ENCODE measurements at regions not wholly inside any gene's neighbourhood (a gene's known extent, or its start where the extent isn't known, plus 50 kb on each side); places are given as distances from the start of the nearest gene placed in this dataset.

DNA sequence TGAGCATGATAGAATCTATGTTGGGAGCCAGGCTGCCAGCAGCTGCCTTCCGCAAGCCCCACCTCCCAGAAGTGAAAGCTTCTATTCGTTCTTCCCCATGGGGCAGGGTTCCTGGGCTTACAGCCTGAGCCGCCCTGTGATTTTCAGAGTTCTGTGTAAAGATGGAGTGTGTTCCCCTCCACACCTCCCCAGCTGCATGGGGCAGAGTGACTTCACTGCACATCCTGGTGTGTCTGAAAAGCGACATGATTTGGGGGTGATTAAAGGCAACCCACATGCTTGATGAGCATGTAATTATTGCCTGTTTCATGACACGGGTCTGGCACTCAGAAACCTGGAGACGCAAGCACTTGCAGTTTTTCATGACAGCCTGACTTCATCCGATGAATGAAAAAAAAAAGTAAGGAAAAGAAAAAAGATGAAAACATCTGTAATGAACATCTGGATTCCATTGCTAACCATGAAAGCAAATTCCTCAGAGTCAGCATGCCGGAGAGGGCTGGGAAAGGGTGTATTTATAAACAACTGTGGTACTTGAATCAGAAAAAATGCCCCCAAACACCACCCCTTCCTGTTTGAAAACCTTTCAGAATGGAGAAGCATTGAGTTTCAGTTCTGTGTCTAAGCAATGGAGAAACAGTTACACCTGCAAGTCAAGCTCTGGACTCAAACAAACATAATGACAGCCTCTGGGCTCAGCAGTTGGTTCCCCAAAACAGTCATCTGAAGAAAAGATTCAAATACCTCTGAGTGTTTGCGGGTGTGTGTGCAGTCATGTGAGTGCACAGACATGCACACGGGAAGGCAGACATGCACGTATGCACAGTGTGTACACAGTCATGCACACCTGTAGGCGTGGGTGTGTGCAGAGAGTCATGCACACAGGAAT is 266.0 kb downstream of the ENGASE start:
- DNase-seq, result no peak

DNA sequence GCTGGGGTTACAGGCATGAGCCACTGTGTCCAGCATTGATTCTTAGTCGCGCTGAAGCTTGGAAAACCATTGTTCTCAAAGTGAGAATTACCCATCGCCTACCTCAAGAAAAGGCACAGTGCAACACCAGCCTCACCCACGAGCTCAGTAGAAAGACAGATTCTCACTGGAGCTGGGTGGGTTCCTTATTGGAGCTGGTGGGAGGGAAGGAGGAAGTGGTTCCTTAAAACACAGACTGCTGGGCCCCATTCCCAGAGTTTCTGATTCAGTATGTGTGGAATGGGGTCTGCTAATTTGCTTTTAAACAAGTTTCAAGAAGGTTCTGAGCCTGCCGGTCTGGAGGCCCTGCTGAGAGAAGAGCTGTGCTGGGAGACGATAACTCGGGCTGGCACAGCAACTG is 264.7 kb downstream of the ENGASE start:
- DNase-seq, result no peak

DNA sequence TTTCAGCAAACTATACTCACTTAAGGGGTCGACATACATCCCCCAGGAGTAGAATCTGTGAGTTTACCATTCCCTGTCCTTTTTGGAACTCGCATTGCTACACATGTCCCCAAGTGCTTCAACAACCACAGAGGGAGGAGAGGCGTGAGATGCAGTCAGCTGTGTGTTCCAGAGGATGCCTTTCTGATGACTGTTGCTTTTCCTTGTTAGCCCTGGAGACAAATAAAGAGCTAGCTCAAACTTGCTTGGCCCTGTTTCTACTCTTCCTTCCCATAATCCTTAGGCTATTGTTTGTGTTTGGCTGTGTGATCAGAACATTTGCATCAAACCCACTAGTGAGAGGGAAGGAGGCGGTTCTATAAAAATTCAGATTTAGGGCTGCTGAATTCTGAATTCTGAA is 264.0 kb downstream of the ENGASE start:
- no peak for DNase-seq

DNA sequence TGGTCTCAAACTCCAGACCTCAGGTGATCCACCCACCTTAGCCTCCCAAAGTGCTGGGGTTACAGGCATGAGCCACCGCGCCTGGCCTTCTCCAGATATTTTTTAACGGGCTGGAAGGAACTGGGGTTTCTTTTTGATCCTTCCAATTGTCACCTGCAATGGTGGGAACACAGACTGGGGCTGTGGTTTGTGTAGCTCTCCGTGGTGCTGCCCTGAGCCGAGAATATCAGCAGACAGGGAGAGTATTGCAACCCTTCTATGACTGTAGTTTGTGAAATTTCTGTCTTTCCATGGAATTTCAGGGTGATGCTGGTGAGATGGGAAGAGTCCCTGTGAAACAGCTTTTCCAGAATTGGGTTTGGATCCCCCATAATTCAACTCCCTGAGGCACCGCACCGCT is 263.5 kb downstream of the ENGASE start:
- DNase-seq, result no peak

DNA sequence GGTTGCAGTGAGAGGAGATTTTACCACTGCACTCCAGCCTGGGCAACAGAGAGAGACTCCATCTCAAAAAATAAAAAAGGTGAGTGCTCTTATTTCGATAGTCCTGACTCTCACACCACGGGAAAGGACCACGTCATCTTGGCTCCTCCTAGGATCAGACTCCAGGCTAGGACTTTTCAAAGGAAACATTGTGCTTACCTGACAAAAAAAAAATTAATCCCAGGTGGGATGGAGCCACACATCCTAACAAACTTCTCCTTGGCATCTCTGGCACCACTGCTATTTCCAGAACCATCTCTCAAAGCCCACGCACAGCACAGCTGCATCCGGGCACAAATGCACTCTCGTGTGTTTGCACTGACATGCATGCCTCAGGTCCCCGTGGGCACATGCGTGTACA is 262.4 kb downstream of the ENGASE start:
- DNase-seq, result no peak

DNA sequence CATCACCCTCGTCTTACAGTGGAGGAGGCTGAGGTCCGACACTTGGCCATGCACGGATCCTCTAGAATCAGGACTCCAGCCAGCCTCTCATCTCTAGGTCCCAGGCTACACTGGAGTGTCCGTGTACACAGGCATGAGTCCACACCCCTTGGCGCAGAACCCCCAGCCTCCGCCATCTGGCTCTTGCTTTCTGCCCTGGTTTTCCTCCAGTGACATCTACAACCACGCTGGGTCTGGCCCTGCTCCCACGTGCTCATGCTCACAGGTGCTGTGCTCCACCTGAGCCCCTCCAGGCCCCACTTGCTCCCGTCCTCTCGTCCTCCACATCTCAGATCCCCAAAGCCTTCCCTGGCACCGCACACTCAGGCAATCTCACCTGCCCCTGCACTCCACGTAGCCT is 260.8 kb downstream of the ENGASE start:
- DNase-seq, result no peak

DNA sequence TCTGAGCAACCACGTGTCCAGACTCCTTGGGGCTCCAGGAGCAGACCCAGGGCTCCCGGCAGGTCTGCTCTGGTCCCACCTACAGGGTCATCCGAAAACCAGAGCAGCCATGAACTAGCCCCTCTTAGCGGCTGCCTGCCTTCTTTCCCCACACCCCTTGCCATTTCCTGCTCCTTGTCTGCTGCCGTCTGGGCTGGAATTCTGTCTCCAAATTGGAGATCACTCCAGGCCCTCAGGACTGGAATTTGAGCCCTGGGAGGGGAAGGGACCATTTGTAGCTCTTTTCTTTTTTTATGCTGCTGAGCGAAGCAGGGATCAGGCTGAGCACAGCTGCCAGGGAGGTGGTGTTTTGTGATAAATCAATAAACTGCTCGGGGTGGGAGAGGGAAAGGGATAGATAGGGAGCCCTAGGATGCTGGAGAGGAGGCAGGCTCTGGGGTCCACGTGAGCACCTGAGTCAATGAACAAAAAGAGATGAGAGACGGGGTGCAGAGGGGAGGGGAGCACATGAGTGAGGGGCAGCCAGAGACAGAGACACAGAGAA is 257.5 kb downstream of the ENGASE start:
- DNase-seq, result no peak

DNA sequence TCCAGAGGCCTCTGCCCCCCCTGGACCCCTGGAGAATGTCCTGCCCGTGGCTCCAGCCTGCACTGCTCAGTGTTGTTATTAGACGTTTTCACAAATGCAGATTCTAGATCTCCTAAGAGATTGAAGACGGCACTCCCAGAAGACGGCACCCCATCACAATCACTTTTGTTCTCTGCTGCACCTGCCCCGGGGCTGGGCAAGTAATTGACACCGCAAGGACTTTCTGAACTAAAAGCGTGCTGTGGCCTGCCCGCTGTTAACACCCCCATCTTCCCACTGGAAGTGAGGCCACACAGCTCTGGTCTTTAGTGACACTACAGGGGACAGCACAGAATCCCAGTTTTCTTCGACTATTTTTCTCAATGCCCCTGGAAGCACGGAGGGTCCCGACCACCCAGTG is 256.9 kb downstream of the ENGASE start:
- no peak for DNase-seq

DNA sequence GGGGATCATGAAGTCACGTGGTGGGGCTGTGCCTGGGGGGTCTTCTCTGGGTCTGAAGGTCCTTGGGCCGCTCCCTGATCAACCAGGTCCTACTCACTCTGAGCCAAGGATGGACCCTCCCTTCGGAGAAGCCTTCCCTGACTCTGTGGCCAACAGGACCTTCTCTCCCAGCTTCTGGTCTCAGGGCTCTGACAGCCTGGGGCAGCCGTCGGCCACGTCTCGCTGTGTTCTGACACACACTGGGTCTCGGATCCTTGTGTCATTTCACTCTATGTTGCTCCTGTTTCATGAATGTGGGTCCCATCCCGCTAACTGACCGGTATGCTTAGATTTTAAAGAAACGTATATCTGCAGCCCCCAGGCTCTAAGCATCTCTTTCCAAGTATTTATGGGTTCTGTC is 256.1 kb downstream of the ENGASE start:
- DNase-seq, result no peak

DNA sequence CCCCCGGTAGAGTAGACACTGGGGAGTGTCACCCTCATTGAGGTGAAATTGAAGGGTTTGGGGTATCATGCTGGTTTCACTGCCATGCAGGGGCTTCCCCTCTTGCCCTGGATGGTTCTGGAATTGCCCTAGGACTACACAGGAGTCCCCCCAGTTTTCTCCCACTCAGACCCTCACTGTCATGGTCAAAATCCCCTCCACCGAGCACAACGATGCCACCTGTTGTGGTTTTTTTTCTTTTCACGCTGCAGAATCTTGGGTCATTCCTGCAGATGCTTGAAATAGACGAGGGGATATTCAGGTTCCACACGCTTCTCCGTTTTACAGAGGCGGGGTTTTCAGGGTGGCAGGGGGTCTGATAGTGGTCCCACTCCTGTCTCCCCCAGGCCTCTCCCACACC is 255.6 kb downstream of the ENGASE start:
- DNase-seq, result no peak

DNA sequence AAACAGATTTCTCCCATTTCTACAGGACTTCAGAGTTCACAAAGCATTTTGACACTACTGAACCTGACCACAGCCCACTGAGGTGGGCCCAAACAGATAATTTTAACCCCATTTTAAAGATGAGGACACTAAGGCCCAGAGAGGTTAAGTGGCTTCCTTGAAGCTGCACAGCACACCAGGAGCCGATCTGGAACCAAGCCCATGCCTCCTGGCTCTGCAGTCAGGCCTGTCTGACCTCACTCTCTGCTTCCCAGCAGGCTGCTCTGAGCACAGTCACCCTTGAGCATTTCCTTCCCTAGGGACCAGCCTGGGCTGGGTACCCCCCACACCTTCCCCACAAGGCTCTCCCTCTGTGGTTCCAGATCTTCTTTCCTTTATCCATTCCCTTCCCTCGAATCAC is 252.2 kb downstream of the ENGASE start:
- DNase-seq, result no peak

DNA sequence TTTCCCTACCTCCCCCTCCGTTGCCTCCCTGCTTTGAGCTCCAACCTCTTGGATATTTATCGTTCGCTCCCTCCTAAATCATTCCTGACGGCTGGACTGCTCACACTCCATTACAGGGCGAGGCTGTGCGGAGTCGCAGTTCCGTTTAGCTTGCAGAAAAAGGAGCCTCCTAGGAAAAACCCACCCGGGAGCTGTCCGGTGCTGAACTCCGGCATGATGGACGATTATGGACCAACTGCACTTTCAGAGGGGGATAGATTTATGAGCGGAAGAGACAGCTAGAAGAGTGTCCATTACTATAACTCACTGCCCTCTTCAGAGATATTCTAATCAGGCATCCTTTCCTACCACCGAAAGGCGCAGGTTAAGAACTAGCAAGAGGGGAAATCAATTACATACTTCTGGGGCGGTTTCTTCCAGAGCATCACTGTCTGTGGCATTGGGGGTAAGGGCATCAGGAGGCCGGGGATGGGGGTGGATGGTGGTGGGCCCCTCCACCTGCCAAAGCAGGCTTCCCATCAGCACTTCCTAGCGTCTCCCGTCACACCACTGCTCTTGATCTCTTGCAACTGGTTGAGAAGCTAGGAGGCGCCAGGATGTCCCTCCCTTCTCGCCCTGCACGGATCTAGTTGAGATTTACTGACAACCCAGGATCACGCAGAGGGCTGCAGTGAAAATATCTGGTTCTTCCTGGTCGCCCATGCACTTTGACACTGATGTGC is 251.2 kb downstream of the ENGASE start:
- DNase-seq, result no peak

DNA sequence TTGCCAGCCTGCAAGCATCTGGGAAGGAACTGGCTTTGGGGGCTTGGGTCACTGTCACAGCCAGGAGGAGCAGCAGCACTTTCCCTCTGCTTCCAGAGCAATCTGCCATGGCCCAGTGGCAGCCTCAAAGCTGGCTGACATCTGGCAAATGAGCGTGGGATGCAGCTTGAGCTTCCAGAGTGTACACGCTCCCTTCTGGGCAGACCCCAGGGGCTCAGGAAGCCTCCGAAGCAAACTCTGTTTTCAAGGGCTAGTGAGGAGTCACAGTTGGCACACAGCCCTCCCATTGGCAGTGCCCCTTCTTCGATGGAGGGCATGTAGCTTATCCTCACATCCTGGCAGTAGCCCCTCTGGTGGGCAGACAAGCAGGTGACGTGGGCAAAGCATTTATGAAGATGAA is 249.6 kb downstream of the ENGASE start:
- DNase-seq, result no peak

DNA sequence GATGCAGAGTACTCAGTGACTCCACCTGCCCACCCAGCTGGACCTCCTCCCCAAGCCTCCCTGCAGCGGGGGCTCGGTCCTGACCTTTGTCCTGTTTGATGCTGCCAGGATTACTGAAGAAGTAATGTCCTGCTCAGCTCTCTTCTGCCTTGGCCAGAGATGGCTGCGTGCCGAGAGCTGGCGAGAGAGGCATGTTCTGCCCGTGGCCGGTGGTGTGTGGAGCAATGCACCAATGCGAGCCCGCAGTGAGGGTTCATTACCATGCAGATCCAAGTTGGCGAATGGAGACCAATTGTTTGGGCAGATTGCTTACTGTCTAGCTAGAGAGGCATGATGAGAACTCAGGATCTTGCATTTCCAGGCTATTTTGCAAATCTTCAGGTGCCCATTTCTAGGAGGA is 248.9 kb downstream of the ENGASE start:
- no peak for DNase-seq

DNA sequence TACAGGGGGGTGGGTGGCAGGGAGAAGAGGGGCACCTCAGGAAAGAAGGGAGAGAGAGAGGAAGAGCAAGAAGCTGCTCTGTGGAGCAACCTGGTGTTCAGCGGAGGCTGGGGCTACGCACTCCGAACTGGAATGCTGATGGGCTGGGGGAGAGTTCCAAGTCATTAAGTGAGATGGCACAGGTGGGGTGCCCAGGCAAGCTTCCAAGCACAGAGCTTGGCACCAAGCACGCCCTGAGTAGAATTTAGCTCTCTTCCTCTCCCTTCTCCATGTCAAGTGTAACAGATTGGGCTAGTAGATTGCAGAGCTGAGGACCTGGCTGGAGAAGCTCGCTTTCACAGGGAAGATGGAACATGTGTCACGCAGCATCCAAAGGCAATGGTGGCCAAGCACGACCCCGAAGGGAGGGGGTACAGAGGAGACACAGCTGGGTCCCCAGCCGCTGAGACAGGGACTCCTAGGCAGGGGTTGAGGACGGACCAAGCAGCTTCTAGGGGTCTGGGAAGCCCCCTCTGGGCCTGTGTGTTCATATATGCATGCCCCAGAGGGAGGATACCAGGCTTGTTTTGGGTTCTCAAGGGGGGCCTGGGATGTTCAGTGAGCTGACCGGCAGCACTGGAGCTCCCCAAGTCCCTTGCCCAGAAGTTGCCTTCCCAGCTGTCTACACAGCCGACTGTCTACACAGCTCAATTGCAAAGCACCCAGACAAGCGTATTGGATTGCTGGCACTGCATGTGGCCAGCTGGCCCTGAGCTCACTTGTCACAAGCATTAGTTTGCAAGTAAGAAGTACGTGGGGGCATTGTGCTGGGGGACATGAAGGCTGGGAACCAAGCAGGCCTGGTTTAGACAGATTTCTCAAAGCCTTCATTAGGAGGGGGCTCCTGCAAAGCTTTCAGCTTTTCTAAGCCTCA is 247.8 kb downstream of the ENGASE start:
- DNase-seq, result no peak

DNA sequence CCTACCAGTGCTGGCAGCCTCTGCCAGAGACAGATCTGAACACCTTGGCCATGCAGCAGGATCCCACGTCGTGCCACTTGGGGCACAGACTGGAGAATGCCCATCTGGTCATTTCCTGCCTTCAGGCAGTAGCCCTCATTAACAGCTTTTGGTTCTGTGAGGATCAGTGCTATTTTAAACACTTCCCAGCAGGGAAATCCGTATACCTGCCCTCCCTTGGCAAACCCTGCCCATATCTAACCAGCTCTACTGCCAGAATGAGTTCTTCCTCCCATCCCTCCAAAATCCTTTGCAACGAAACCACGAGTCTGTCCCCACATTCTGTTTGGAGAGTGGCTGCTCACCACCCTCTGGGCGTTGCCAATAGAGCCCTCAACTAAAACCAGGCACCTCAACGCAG is 245.7 kb downstream of the ENGASE start:
- no peak for DNase-seq

DNA sequence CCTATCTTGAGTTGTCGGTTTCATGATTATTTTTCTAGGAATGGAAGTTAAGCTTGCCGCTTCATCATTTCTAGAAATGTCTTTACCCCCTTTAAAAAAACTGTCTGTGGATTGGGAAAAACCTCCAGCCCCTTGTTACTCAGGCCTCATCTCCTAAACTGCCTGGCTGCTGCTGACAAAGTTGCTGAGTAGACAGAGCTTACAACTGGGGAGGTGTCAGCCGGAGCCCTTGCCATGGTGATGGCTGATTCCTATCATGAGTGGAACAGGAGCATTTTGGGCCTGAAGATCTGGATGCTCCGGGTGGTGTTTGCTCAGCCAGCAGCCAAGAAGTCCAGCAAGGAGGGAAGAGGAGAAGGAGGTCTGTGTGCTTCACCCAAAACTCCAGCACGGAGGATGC is 243.3 kb downstream of the ENGASE start:
- DNase-seq, result no peak

DNA sequence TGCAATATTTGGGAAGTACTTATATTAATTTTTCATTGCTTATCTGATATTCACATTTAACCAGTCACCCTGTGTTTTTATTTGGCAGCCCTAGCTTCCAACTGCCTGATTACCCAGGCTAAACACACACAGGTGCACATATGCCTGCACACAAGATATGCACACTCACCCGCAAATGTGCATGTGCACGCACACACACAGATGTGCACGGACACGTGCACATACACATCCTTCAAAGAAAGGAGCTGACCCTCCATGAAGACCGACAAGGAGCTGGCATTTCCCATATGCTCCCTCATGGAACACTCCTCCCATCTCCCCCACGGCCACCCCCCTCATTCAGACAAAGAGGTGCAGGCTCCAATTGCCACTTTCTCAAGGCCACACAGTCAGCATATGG is 242.2 kb downstream of the ENGASE start:
- no peak for DNase-seq

DNA sequence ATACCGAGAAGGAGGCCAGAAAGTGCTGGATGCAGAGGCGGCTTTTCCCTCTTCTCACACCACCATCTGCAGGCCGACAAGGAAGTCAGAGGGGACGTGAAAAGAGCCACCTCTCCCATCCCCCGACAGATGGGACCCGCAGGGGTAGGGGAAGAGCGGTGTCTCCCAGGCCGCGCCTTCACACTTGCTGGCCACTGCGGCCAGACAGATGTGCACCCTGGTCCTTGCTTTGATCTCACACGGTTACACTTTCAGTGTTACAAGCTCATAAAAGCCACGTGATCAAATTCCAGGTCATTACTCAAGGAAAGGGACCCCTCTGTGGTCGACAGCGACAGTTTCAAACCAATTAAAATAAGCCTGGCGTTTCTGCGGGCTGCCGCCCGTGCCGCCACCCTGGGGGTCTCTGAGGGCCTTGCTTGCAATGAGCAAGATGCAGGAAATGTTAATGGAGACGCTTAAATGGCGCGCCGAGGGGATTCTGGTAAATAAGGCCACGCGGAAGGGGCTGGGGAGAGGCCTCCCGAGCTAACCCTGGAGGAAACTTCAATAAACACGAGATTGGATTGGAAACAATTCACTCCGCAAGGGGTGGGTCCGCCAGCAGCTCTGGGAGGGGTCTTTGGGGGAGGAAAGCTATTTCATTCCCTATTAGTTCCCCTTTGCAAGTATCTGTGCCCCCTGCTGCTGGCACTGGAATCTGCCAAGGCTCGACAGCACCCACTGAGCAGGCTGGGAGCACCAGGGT is 240.9 kb downstream of the ENGASE start:
- DNase-seq, result no peak

DNA sequence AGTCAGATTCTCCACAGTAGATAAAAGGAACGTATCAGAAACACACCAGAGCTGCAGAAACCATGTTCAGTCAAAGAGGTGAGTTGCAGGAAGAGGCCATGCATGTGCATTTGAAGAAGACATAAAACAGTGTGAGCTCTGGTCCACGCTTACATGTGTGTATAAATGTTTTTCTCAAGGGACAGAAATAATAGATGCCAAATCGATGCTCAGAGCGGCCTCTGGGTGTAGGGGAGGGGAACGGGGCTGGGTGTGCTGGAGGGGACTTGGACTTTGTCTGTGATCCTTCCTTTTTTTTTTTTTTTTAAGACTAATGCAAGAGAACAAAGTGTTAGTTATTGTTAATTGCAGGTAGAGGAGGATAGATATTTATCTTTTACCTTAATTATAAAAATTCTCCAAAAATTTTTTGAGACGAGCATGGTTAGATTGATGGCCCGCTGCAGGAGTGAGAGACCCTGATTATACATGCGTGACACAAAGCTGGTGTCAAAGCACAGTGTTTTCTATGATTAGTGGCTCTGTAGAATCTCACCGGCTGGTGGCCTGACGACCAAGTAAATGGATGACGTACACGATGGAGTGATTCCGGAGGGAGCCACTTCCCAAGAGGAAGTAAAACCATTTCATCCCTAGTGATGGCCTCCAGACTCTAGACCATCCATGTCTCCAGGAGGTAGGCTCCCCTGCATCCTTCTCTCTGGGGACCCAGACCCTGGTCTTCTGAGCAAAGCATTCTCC is 240.2 kb downstream of the ENGASE start:
- no peak for DNase-seq

DNA sequence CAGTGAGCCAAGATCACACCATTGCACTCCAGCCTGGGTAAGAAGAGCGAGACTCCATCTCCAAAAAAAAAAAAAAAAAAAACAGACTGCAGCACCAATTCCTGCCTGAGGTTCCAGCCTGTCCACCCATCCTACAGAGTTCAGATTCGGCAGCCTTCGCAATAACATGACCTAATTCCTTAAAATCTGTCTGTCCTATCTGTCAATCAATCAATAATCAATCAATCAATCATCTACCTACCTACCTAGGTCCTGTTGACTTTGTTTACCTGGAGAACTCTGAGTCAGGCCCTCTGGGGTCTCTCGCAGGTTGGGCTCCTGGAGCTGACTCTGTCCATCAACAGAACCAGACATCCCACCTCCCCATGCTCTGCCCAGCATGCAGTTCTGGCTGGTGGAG is 236.7 kb downstream of the ENGASE start:
- DNase-seq, result no peak
